ENCODE measurements at regions not wholly inside any gene's neighbourhood (a gene's known extent, or its start where the extent isn't known, plus 50 kb on each side); places are given as distances from the start of the nearest gene placed in this dataset.

DNA sequence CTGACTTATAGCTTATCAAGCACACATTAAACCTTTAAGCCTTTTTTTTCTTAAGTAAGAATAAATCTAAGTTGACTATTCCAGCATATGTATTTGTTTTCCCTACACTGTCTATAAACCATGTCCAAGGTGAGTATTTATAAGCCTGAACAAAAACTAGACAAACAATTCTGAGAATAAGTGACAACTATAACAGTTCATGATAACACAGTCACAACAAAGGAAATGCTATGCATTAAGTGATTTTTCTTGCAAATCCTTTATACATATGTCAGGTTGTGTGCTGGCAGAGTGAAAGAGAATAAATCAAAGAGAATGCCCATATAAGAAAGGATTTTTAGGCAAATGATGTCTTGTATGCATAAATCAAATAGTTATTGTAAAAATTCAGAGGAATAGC, 408.8 kb upstream of the KIF2A start:
- no peak overlapping the region for H3K4me3 ChIP-seq
- no peaks in the 10 kb centered on the region for H3K4me1 ChIP-seq
- in situ Hi-C loops (cut with MboI; ENCODE audit: low sequenced_read_pairs in 4 of 4), result no loop called here
- no peak for TF ChIP-seq POLR2A (IDR thresholded peaks at IDR 0.05)
- TF ChIP-seq, protein P1, sequence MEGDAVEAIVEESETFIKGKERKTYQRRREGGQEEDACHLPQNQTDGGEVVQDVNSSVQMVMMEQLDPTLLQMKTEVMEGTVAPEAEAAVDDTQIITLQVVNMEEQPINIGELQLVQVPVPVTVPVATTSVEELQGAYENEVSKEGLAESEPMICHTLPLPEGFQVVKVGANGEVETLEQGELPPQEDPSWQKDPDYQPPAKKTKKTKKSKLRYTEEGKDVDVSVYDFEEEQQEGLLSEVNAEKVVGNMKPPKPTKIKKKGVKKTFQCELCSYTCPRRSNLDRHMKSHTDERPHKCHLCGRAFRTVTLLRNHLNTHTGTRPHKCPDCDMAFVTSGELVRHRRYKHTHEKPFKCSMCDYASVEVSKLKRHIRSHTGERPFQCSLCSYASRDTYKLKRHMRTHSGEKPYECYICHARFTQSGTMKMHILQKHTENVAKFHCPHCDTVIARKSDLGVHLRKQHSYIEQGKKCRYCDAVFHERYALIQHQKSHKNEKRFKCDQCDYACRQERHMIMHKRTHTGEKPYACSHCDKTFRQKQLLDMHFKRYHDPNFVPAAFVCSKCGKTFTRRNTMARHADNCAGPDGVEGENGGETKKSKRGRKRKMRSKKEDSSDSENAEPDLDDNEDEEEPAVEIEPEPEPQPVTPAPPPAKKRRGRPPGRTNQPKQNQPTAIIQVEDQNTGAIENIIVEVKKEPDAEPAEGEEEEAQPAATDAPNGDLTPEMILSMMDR (IDR thresholded peaks at IDR 0.05 in 4 of 5, conservative IDR thresholded peaks at IDR 0.05 in 1 of 5), result no peak
- intact Hi-C loops (cut with DNase I; ENCODE audit: low total_unique reads), result no loop called here
- no peaks in the 10 kb centered on the region for H3K9me3 ChIP-seq
- H3K27ac ChIP-seq, result no peak overlapping the region
- no peaks in the 10 kb centered on the region for H3K36me3 ChIP-seq
- ATAC-seq (no peak), DNase-seq (no peak)
- no peaks in the 10 kb centered on the region for H3K27me3 ChIP-seq

DNA sequence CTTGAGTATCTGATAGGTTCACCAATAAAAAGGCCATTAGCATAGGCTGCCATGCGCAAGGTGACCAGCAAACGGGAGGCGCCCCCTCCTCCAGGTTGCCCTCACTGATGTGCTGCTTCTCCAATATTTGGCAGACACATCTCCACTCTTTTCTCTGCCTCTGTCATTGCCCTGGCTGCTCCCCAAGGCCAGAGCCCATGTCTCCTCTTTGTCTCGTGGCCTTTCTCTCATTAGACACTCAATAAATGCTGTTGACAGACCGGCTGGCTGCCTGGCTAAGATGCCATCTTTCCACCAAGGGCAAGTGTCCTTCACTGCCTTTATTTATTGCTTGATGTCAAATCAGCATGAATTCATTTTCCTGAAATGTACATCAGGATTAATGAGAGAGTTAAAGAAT, 404.0 kb upstream of the KIF2A start:
- Histone ChIP-seq H3K36me3 (no peaks in the 10 kb centered on the region), H3K9me3 (no peaks in the 10 kb centered on the region), H3K4me3 (no peak overlapping the region), H3K27ac (no peak overlapping the region), H3K4me1 (no peaks in the 10 kb centered on the region), H3K27me3 (no peaks in the 10 kb centered on the region)
- DNase-seq (no peak), ATAC-seq (no peak)
- TF ChIP-seq, protein P1 (IDR thresholded peaks at IDR 0.05 in 4 of 5, conservative IDR thresholded peaks at IDR 0.05 in 1 of 5), result no peak
- no peak for TF ChIP-seq POLR2A (IDR thresholded peaks at IDR 0.05)
- intact Hi-C loops (cut with DNase I; ENCODE audit: low total_unique reads), result no loop called here
- in situ Hi-C loops (cut with MboI; ENCODE audit: low sequenced_read_pairs in 4 of 4), result no loop called here

DNA sequence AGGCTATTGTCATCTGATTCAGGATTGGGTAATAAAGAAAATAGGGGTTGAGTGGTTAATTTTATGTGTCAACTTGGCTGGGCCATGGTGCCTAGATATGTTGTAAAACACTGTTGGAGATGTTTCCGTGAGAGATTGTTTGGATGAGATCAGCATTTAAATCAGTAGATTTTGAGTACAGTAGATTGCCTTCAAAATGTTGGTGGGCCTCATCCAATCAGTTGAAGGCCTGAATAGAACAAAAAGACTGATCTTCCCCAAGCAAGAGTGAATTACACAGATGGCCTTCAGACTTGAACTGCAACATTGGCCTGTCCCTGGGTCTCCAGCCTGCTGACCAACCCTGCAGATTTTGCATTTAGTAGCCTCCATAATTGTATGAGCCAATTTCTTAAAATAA, 401.3 kb upstream of the KIF2A start:
- Histone ChIP-seq H3K27me3 (no peaks in the 10 kb centered on the region), H3K27ac (no peak overlapping the region), H3K9me3 (no peaks in the 10 kb centered on the region), H3K4me1 (no peaks in the 10 kb centered on the region), H3K36me3 (no peaks in the 10 kb centered on the region), H3K4me3 (no peak overlapping the region)
- intact Hi-C loops (cut with DNase I; ENCODE audit: low total_unique reads), result no loop called here
- no peak for TF ChIP-seq POLR2A (IDR thresholded peaks at IDR 0.05)
- TF ChIP-seq, protein P1 (IDR thresholded peaks at IDR 0.05 in 4 of 5, conservative IDR thresholded peaks at IDR 0.05 in 1 of 5), result no peak
- no peak for DNase-seq
- in situ Hi-C loops (cut with MboI; ENCODE audit: low sequenced_read_pairs in 4 of 4), result no loop called here
- ATAC-seq, result no peak

DNA sequence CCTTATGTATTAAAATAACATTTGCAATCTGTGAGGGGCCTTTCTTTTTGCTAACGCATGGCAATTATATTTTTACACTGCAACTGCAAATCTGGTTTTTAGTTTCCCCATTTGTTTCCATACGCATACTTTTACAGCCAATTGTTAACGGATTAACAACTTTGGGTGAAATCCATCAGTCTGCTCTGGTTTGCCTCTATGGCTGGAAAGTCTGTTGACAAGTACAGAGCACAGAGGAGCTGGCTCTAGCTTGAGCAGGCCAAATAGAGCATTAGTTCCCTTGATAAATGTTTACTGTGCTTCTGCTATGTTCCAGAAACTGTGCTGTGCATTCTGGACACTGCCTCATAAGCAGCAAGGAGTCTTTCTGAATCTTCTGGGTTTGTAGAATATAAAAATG, 400.4 kb upstream of the KIF2A start:
- in situ Hi-C loops (cut with MboI; ENCODE audit: low sequenced_read_pairs in 4 of 4) (no loop called here), intact Hi-C loops (cut with DNase I; ENCODE audit: low total_unique reads) (no loop called here)
- H3K27me3 ChIP-seq, result no peaks in the 10 kb centered on the region
- ATAC-seq (no peak), DNase-seq (no peak)
- TF ChIP-seq, protein P1 (IDR thresholded peaks at IDR 0.05 in 4 of 5, conservative IDR thresholded peaks at IDR 0.05 in 1 of 5), result no peak
- TF ChIP-seq POLR2A (IDR thresholded peaks at IDR 0.05), result no peak
- H3K4me3 ChIP-seq, result no peak overlapping the region
- H3K27ac ChIP-seq, result no peak overlapping the region
- H3K4me1 ChIP-seq, result no peaks in the 10 kb centered on the region
- H3K9me3 ChIP-seq, result no peaks in the 10 kb centered on the region
- H3K36me3 ChIP-seq, result no peaks in the 10 kb centered on the region

DNA sequence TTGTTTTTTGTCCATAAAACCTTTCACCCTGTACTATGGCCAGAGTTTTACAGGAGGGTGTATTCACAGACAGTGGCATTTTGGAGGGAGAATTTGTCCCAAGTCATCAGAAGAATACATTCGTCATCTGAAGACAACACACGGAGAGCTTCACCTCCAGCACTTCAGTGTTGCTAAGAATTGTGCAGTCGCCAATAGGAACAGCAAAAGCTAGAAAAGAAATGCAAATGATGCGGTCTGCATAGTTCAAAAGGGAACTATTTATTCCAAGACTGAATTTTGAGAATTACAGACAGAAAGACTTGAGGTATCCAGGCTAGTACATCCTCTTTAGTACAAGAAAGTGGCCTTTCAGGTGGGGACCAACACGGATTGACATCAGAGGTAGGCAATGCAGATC, 399.2 kb upstream of the KIF2A start:
- ATAC-seq (no peak), DNase-seq (no peak)
- TF ChIP-seq, protein P1 (IDR thresholded peaks at IDR 0.05 in 4 of 5, conservative IDR thresholded peaks at IDR 0.05 in 1 of 5), result no peak
- H3K27ac ChIP-seq, result no peak overlapping the region
- H3K4me3 ChIP-seq, result no peak overlapping the region
- H3K9me3 ChIP-seq, result no peaks in the 10 kb centered on the region
- intact Hi-C loops (cut with DNase I; ENCODE audit: low total_unique reads), result no loop called here
- no peaks in the 10 kb centered on the region for H3K36me3 ChIP-seq
- H3K4me1 ChIP-seq, result no peaks in the 10 kb centered on the region
- in situ Hi-C loops (cut with MboI; ENCODE audit: low sequenced_read_pairs in 4 of 4), result no loop called here
- no peaks in the 10 kb centered on the region for H3K27me3 ChIP-seq

Measured in gastrocnemius medialis (tissue), 4 donors.